ENCODE measurements at regions not wholly inside any gene's neighbourhood (a gene's known extent, or its start where the extent isn't known, plus 50 kb on each side); places are given as distances from the start of the nearest gene placed in this dataset.

DNA sequence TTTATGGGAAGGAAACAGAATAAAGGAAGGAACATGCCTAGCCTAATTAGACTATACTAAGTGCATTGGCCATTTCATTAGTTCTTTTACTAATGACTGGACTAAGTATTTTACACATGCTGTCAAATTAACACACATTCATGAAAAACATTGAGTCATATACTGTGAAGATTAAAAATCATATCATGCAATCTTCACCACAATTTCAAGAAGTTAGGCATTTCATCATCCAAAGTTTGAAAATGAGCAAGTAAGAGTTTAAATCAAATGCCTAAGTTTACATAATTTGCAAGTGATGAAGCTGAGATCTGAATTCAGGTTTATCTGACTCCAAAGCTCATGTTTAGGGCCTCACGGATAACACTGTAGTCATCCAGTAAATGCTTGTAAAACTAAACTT lies 601.0 kb downstream of the PDCD6IP start:
- Histone ChIP-seq H3K18ac (ENCODE audit: low read depth in 1 of 2, low read length in 2 of 2) (no peak overlapping the region), H4K91ac (ENCODE audit: low read length) (no peak overlapping the region), H3K23ac (ENCODE audit: low read length in 2 of 2) (no peak overlapping the region), H3K4me3 (ENCODE audit: insufficient read depth in 1 of 2, low read depth in 1 of 2, low read length in 2 of 2) (no peak overlapping the region), H3K27me3 (ENCODE audit: control insufficient read depth in 1 of 2, insufficient read depth in 1 of 2, low read length in 2 of 2) (no peaks in the 10 kb centered on the region), H2BK120ac (ENCODE audit: low read depth, low read length) (no peak overlapping the region), H3K27ac (ENCODE audit: low read length, poor library complexity, severe bottlenecking) (no peak overlapping the region), H2BK12ac (ENCODE audit: low read length in 2 of 2) (no peak overlapping the region), H3K4ac (ENCODE audit: low read depth in 1 of 2, low read length in 2 of 2) (no peak overlapping the region), H3K9ac (ENCODE audit: low read length) (no peak overlapping the region), H2BK15ac (ENCODE audit: low read depth, poor library complexity, severe bottlenecking) (no peak overlapping the region), H3K9me3 (ENCODE audit: control insufficient read depth, low read length) (peaks cover 28% of the 10 kb centered on the region), H3K79me1 (replicated peaks; ENCODE audit: low read length, poor library complexity, severe bottlenecking) (no peaks in the 10 kb centered on the region), H3K14ac (ENCODE audit: low read length in 2 of 2) (no peak overlapping the region), H2AFZ (ENCODE audit: low read depth, low read length) (no peak overlapping the region), H4K8ac (ENCODE audit: low read length) (no peak overlapping the region), H2BK5ac (ENCODE audit: low read depth, low read length, poor library complexity, severe bottlenecking) (no peak overlapping the region), H3K36me3 (ENCODE audit: control insufficient read depth in 1 of 2, insufficient read depth in 2 of 2, low read depth in 1 of 2, low read length in 2 of 2) (no peaks in the 10 kb centered on the region), H3K4me2 (ENCODE audit: low read length, poor library complexity, severe bottlenecking) (no peak overlapping the region), H3K4me1 (ENCODE audit: control insufficient read depth, insufficient read depth, low read depth, low read length) (no peaks in the 10 kb centered on the region), H2AK5ac (ENCODE audit: low read length, severe bottlenecking) (no peak overlapping the region)
- 86% methylated on average over 1 of the region's 1 CpG for WGBS
- DNase-seq: no peak

DNA sequence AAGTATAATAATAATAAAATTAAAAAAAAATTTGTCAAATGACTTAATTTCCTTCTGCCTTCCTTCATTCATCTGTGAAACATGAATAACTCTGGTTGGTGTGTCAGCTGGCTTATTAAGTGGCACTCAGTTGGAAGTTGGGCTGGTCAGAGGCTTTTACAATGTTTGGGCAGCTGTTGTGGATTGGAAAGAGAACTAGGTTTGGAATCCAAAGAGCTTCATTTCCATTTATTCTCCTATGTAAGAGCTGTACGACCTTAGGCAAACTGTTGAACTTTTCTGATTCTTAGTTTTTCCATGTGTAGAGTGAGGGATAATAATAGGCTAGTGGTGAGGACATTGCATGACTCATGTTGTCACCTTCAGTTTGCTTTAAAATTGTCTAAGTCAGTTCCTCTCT lies 606.7 kb downstream of the PDCD6IP start:
- Histone ChIP-seq H2BK5ac (ENCODE audit: low read depth, low read length, poor library complexity, severe bottlenecking) (no peak overlapping the region), H2BK120ac (ENCODE audit: low read depth, low read length) (no peak overlapping the region), H4K91ac (ENCODE audit: low read length) (no peak overlapping the region), H3K79me1 (replicated peaks; ENCODE audit: low read length, poor library complexity, severe bottlenecking) (no peaks in the 10 kb centered on the region), H3K4ac (ENCODE audit: low read depth in 1 of 2, low read length in 2 of 2) (no peak overlapping the region), H3K27ac (ENCODE audit: low read length, poor library complexity, severe bottlenecking) (no peak overlapping the region), H3K23ac (ENCODE audit: low read length in 2 of 2) (no peak overlapping the region), H3K4me3 (ENCODE audit: insufficient read depth in 1 of 2, low read depth in 1 of 2, low read length in 2 of 2) (no peak overlapping the region), H2AFZ (ENCODE audit: low read depth, low read length) (no peak overlapping the region), H3K27me3 (ENCODE audit: control insufficient read depth in 1 of 2, insufficient read depth in 1 of 2, low read length in 2 of 2) (no peaks in the 10 kb centered on the region), H3K36me3 (ENCODE audit: control insufficient read depth in 1 of 2, insufficient read depth in 2 of 2, low read depth in 1 of 2, low read length in 2 of 2) (no peaks in the 10 kb centered on the region), H2AK5ac (ENCODE audit: low read length, severe bottlenecking) (no peak overlapping the region), H3K18ac (ENCODE audit: low read depth in 1 of 2, low read length in 2 of 2) (no peak overlapping the region), H2BK15ac (ENCODE audit: low read depth, poor library complexity, severe bottlenecking) (no peak overlapping the region), H2BK12ac (ENCODE audit: low read length in 2 of 2) (no peak overlapping the region), H3K4me2 (ENCODE audit: low read length, poor library complexity, severe bottlenecking) (no peak overlapping the region), H4K8ac (ENCODE audit: low read length) (no peak overlapping the region), H3K9me3 (ENCODE audit: control insufficient read depth, low read length) (peaks cover 7% of the 10 kb centered on the region), H3K14ac (ENCODE audit: low read length in 2 of 2) (no peak overlapping the region), H3K4me1 (ENCODE audit: control insufficient read depth, insufficient read depth, low read depth, low read length) (no peaks in the 10 kb centered on the region), H3K9ac (ENCODE audit: low read length) (no peak overlapping the region)
- no peak for DNase-seq
- WGBS: 86% methylated on average over 1 of the region's 1 CpG

- no peak overlapping the region for H3K9ac ChIP-seq (ENCODE audit: low read length)
- no peak overlapping the region for H2BK15ac ChIP-seq (ENCODE audit: low read depth, poor library complexity, severe bottlenecking)
- H4K91ac ChIP-seq (ENCODE audit: low read length): no peak overlapping the region
- no peaks in the 10 kb centered on the region for H3K4me1 ChIP-seq (ENCODE audit: control insufficient read depth, insufficient read depth, low read depth, low read length)
- H3K14ac ChIP-seq (ENCODE audit: low read length in 2 of 2): no peak overlapping the region
- H3K23ac ChIP-seq (ENCODE audit: low read length in 2 of 2): no peak overlapping the region
- peaks cover 5% of the 10 kb centered on the region for H3K9me3 ChIP-seq (ENCODE audit: control insufficient read depth, low read length)
- WGBS: 40% methylated on average over 1 of the region's 1 CpG
- no peaks in the 10 kb centered on the region for H3K36me3 ChIP-seq (ENCODE audit: control insufficient read depth in 1 of 2, insufficient read depth in 2 of 2, low read depth in 1 of 2, low read length in 2 of 2)
- no peak for DNase-seq
- no peak overlapping the region for H3K27ac ChIP-seq (ENCODE audit: low read length, poor library complexity, severe bottlenecking)
- no peak overlapping the region for H2AFZ ChIP-seq (ENCODE audit: low read depth, low read length)
- H2AK5ac ChIP-seq (ENCODE audit: low read length, severe bottlenecking): no peak overlapping the region
- no peak overlapping the region for H2BK12ac ChIP-seq (ENCODE audit: low read length in 2 of 2)
- no peak overlapping the region for H2BK120ac ChIP-seq (ENCODE audit: low read depth, low read length)
- no peak overlapping the region for H3K4me3 ChIP-seq (ENCODE audit: insufficient read depth in 1 of 2, low read depth in 1 of 2, low read length in 2 of 2)
- H4K8ac ChIP-seq (ENCODE audit: low read length): no peak overlapping the region
- no peaks in the 10 kb centered on the region for H3K79me1 ChIP-seq (replicated peaks; ENCODE audit: low read length, poor library complexity, severe bottlenecking)
- no peak overlapping the region for H2BK5ac ChIP-seq (ENCODE audit: low read depth, low read length, poor library complexity, severe bottlenecking)
- H3K4me2 ChIP-seq (ENCODE audit: low read length, poor library complexity, severe bottlenecking): no peak overlapping the region
- H3K27me3 ChIP-seq (ENCODE audit: control insufficient read depth in 1 of 2, insufficient read depth in 1 of 2, low read length in 2 of 2): no peaks in the 10 kb centered on the region
- no peak overlapping the region for H3K4ac ChIP-seq (ENCODE audit: low read depth in 1 of 2, low read length in 2 of 2)
- no peak overlapping the region for H3K18ac ChIP-seq (ENCODE audit: low read depth in 1 of 2, low read length in 2 of 2)
These were observed 608.9 kb downstream of the PDCD6IP start for GRCh38 chr3:34407281-34407680.

GRCh38 chr3:34408088-34408487 lies 609.7 kb downstream of the PDCD6IP start:
- Histone ChIP-seq H3K14ac (ENCODE audit: low read length in 2 of 2) (no peak overlapping the region), H4K91ac (ENCODE audit: low read length) (no peak overlapping the region), H3K36me3 (ENCODE audit: control insufficient read depth in 1 of 2, insufficient read depth in 2 of 2, low read depth in 1 of 2, low read length in 2 of 2) (no peaks in the 10 kb centered on the region), H2BK120ac (ENCODE audit: low read depth, low read length) (no peak overlapping the region), H2BK5ac (ENCODE audit: low read depth, low read length, poor library complexity, severe bottlenecking) (no peak overlapping the region), H2BK15ac (ENCODE audit: low read depth, poor library complexity, severe bottlenecking) (no peak overlapping the region), H3K9me3 (ENCODE audit: control insufficient read depth, low read length) (peaks cover 5% of the 10 kb centered on the region), H3K4me2 (ENCODE audit: low read length, poor library complexity, severe bottlenecking) (no peak overlapping the region), H4K8ac (ENCODE audit: low read length) (no peak overlapping the region), H3K27ac (ENCODE audit: low read length, poor library complexity, severe bottlenecking) (no peak overlapping the region), H3K9ac (ENCODE audit: low read length) (no peak overlapping the region), H3K23ac (ENCODE audit: low read length in 2 of 2) (no peak overlapping the region), H3K4me1 (ENCODE audit: control insufficient read depth, insufficient read depth, low read depth, low read length) (no peaks in the 10 kb centered on the region), H3K18ac (ENCODE audit: low read depth in 1 of 2, low read length in 2 of 2) (no peak overlapping the region), H3K79me1 (replicated peaks; ENCODE audit: low read length, poor library complexity, severe bottlenecking) (no peaks in the 10 kb centered on the region), H2AK5ac (ENCODE audit: low read length, severe bottlenecking) (no peak overlapping the region), H2AFZ (ENCODE audit: low read depth, low read length) (no peak overlapping the region), H2BK12ac (ENCODE audit: low read length in 2 of 2) (no peak overlapping the region), H3K4me3 (ENCODE audit: insufficient read depth in 1 of 2, low read depth in 1 of 2, low read length in 2 of 2) (no peak overlapping the region), H3K27me3 (ENCODE audit: control insufficient read depth in 1 of 2, insufficient read depth in 1 of 2, low read length in 2 of 2) (no peaks in the 10 kb centered on the region), H3K4ac (ENCODE audit: low read depth in 1 of 2, low read length in 2 of 2) (no peak overlapping the region)
- 40% methylated on average over 1 of the region's 3 CpGs for WGBS
- no peak for DNase-seq

Measured in mesenchymal stem cell (in vitro differentiated cells and primary cell).